GM18867 (cell line): ENCODE measurements at regions not wholly inside any gene's neighbourhood (a gene's known extent, or its start where the extent isn't known, plus 50 kb on each side); places are given as distances from the start of the nearest gene placed in this dataset.

ENCODE experiments used
- ATAC-seq: cut with Tn5 transposase; IDR thresholded peaks from one replicate; pipeline ENCODE4 v1.9.1; 2021; ENCODE audit warnings: mild to moderate bottlenecking, moderate library complexity; ENCODE audit not compliant: unreplicated experiment

GRCh38 chr2:108067820-108068405 lies 81.6 kb downstream of the SLC5A7 start:
- ATAC-seq: no peak

- ATAC-seq: no peak
Measured at GRCh38 chr2:108069515-108070310, 83.4 kb downstream of the SLC5A7 start.

- no peak for ATAC-seq
Measured at GRCh38 chr2:108073415-108074072, 87.2 kb downstream of the SLC5A7 start.

GRCh38 chr2:108074150-108074549 lies 87.8 kb downstream of the SLC5A7 start:
- no peak for ATAC-seq

- ATAC-seq: no peak
Measured at GRCh38 chr2:108074946-108075345, 88.6 kb downstream of the SLC5A7 start.

GRCh38 chr2:108076527-108076926 lies 90.2 kb downstream of the SLC5A7 start:
- no peak for ATAC-seq

- no peak for ATAC-seq
Measured at GRCh38 chr2:108079736-108080135, 93.4 kb downstream of the SLC5A7 start.

- no peak for ATAC-seq
Measured at GRCh38 chr2:108080177-108080576, 93.9 kb downstream of the SLC5A7 start.

GRCh38 chr2:108082978-108083377 lies 96.7 kb downstream of the SLC5A7 start:
- no peak for ATAC-seq

- no peak for ATAC-seq
Measured at GRCh38 chr2:108084311-108084710, 98.0 kb downstream of the SLC5A7 start.

GRCh38 chr2:108092886-108093285 lies 106.6 kb downstream of the SLC5A7 start:
- no peak for ATAC-seq

GRCh38 chr2:108101481-108101880 lies 115.2 kb downstream of the SLC5A7 start:
- ATAC-seq: no peak

GRCh38 chr2:108106731-108107130 lies 120.4 kb downstream of the SLC5A7 start:
- ATAC-seq: no peak

- ATAC-seq: no peak
Measured at GRCh38 chr2:108111936-108112335, 125.6 kb downstream of the SLC5A7 start.

- ATAC-seq: no peak
Measured at GRCh38 chr2:108115868-108116267, 123.9 kb upstream of the SULT1C3 start.

- ATAC-seq: no peak
Measured at GRCh38 chr2:108118996-108119395, 120.8 kb upstream of the SULT1C3 start.

- no peak for ATAC-seq
Measured at GRCh38 chr2:108119492-108119891, 120.3 kb upstream of the SULT1C3 start.

- no peak for ATAC-seq
Measured at GRCh38 chr2:108124736-108125495, 114.9 kb upstream of the SULT1C3 start.

- no peak for ATAC-seq
Measured at GRCh38 chr2:108125581-108125980, 114.2 kb upstream of the SULT1C3 start.

GRCh38 chr2:108128249-108128648 lies 111.5 kb upstream of the SULT1C3 start:
- no peak for ATAC-seq

- ATAC-seq: no peak
Measured at GRCh38 chr2:108129636-108130035, 110.1 kb upstream of the SULT1C3 start.
